Endodermal cell (in vitro differentiated cells): ENCODE measurements at regions not wholly inside any gene's neighbourhood (a gene's known extent, or its start where the extent isn't known, plus 50 kb on each side); places are given as distances from the start of the nearest gene placed in this dataset.
A peak's percentile ranks its signal among the peaks of the same experiment; 100 is the strongest.

ENCODE experiments used
- DNase-seq: peaks from one replicate; pipeline ENCODE4 v3.0.0-alpha.2; 2017
- H3K27ac ChIP-seq: 2 replicates; pipeline ENCODE4 v1.5.1; 2013; ENCODE audit warnings: mild to moderate bottlenecking, low read depth, low read length, moderate library complexity
- H3K27me3 ChIP-seq: 2 replicates; pipeline ENCODE4 v1.6.1; 2013; ENCODE audit warnings: mild to moderate bottlenecking, low read length, moderate library complexity; ENCODE audit not compliant: insufficient read depth, control insufficient read depth, poor library complexity, severe bottlenecking
- H3K36me3 ChIP-seq: 2 replicates; pipeline ENCODE4 v1.7.0; 2013; ENCODE audit warnings: mild to moderate bottlenecking, low read length, moderate library complexity; ENCODE audit not compliant: control insufficient read depth, insufficient read depth
- H3K4me1 ChIP-seq: one replicate; pipeline ENCODE4 v1.7.0; 2013; ENCODE audit warnings: low read length; ENCODE audit not compliant: control insufficient read depth, insufficient read depth
- H3K4me3 ChIP-seq: 2 replicates; pipeline ENCODE4 v1.5.1; 2013; ENCODE audit warnings: mild to moderate bottlenecking, low read length, moderate library complexity
- H3K9ac ChIP-seq: 2 replicates; pipeline ENCODE4 v1.6.1; 2013; ENCODE audit warnings: mild to moderate bottlenecking, low read length, moderate library complexity; ENCODE audit not compliant: poor library complexity, severe bottlenecking; ENCODE audit errors: extremely low read depth
- H3K9me3 ChIP-seq: 2 replicates; pipeline ENCODE4 v1.6.1; 2013; ENCODE audit warnings: mild to moderate bottlenecking, low read length, moderate library complexity; ENCODE audit not compliant: control insufficient read depth
- H3K27ac Mint-ChIP-seq: 2 replicates; pipeline ENCODE4 v1.8.0; 2020; ENCODE audit warnings: mixed read lengths
- H3K27me3 Mint-ChIP-seq: 2 replicates; pipeline ENCODE4 v1.8.0; 2021; ENCODE audit warnings: mild to moderate bottlenecking, mixed read lengths; ENCODE audit not compliant: insufficient read depth
- H3K36me3 Mint-ChIP-seq: 2 replicates; pipeline ENCODE4 v1.8.0; 2020; ENCODE audit warnings: low read depth, mixed read lengths
- H3K4me1 Mint-ChIP-seq: 2 replicates; pipeline ENCODE4 v1.8.0; 2020; ENCODE audit warnings: mixed read lengths
- H3K4me3 Mint-ChIP-seq: 2 replicates; pipeline ENCODE4 v1.8.0; 2020; ENCODE audit warnings: mild to moderate bottlenecking, moderate library complexity, mixed read lengths
- H3K9me3 Mint-ChIP-seq: 2 replicates; pipeline ENCODE4 v1.8.0; 2020; ENCODE audit warnings: mild to moderate bottlenecking, mixed read lengths
- WGBS, 2 experiments: methylation state at CpG; one replicate each; pipeline versions ENCODE4 v1.1.5 to v1.1.7; 2013; ENCODE audit warnings: missing lambda C conversion rate in 2 of 2, mixed read lengths in 1 of 2; ENCODE audit not compliant: insufficient coverage in 1 of 2, insufficient read length in 1 of 2; 5-methylcytosine and 5-hydroxymethylcytosine counted together
- TF ChIP-seq, protein P1 (sequence below): fragments of 200-600 bp; sonication (generic); conservative IDR thresholded peaks from 2 replicates; pipeline ENCODE4 v1.5.0; 2021; ENCODE audit warnings: antibody characterized with exemption, mild to moderate bottlenecking

DNA sequence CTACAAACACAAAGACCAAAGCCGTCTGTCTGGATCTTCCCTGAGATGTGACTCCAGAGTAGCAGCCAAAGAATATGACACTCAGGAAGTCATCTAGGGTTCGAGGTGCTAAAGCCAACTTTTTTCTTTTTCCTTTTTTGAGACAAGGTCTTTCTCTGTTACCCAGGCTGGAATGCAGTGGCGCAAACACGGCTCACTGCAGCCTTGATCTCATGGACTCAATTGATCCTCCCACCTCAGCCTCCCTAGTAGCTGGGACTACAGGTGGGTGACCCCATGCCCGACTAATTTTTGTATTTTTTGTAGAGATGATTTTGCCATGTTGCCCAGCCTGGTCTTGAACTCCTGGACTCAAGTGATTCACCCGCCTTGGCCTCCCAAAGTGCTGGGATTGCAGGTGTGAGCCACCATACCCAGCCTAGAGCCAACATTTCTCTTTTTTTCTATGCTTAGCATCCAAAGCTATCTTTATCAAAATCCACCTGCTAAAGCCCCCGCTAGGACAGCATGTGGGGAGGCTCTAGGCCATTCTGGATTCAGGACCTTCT lies 92.8 kb downstream of the TMEM17 start:
- H3K9ac ChIP-seq, result no peak overlapping the region
- no peak overlapping the region for H3K27ac Mint-ChIP-seq

DNA sequence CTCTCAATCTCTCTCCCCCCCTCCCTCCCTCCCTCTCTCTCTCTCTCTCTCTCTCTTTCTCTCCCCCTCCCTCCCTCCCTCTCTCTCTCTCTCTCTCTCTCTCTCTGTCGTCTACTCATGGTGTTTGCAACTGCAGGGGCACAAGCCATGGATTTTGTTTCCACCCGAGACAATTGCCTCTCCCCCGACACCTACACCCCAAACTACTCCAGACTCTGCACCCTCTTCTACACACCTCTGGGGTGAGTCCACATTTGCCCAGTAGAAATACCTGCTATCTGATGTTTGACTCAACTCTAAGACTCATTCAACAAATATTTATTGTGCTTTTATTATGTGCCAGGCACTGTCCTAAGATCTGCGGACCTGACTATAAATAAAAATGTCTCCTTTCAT lies 93.7 kb downstream of the TMEM17 start:
- no peak overlapping the region for H3K9ac ChIP-seq
- DNase-seq, result no peak
- no peaks in the 10 kb centered on the region for H3K36me3 ChIP-seq
- peaks cover 4% of the 10 kb centered on the region for H3K27me3 Mint-ChIP-seq
- no peaks in the 10 kb centered on the region for H3K36me3 Mint-ChIP-seq
- TF ChIP-seq, protein P1, sequence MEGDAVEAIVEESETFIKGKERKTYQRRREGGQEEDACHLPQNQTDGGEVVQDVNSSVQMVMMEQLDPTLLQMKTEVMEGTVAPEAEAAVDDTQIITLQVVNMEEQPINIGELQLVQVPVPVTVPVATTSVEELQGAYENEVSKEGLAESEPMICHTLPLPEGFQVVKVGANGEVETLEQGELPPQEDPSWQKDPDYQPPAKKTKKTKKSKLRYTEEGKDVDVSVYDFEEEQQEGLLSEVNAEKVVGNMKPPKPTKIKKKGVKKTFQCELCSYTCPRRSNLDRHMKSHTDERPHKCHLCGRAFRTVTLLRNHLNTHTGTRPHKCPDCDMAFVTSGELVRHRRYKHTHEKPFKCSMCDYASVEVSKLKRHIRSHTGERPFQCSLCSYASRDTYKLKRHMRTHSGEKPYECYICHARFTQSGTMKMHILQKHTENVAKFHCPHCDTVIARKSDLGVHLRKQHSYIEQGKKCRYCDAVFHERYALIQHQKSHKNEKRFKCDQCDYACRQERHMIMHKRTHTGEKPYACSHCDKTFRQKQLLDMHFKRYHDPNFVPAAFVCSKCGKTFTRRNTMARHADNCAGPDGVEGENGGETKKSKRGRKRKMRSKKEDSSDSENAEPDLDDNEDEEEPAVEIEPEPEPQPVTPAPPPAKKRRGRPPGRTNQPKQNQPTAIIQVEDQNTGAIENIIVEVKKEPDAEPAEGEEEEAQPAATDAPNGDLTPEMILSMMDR, result no peak
- no peak overlapping the region for H3K27ac ChIP-seq
- no peak overlapping the region for H3K4me3 ChIP-seq
- peaks cover 11% of the 10 kb centered on the region for H3K4me1 ChIP-seq
- no peaks in the 10 kb centered on the region for H3K9me3 Mint-ChIP-seq
- no peak overlapping the region for H3K4me3 Mint-ChIP-seq
- 68% methylated on average over 4 of the region's 4 CpGs; no CpG with 5 or more reads in 1 of the 2 experiments for WGBS, 2 experiments
- no peaks in the 10 kb centered on the region for H3K9me3 ChIP-seq
- H3K27me3 ChIP-seq, result no peaks in the 10 kb centered on the region
- H3K27ac Mint-ChIP-seq, result no peak overlapping the region
- H3K4me1 Mint-ChIP-seq, result peaks cover 13% of the 10 kb centered on the region

More for the DNA sequence above, 92.8 kb downstream of the TMEM17 start:
- Histone ChIP-seq H3K27ac (no peak overlapping the region), H3K9me3 (no peaks in the 10 kb centered on the region), H3K36me3 (no peaks in the 10 kb centered on the region), H3K4me3 (no peak overlapping the region), H3K4me1 (peaks cover 11% of the 10 kb centered on the region), H3K27me3 (no peaks in the 10 kb centered on the region)
- H3K27me3 Mint-ChIP-seq, result peaks cover 1% of the 10 kb centered on the region
- H3K4me3 Mint-ChIP-seq, result no peak overlapping the region
- peaks cover 13% of the 10 kb centered on the region for H3K4me1 Mint-ChIP-seq
- DNase-seq, result no peak
- WGBS, 2 experiments, result 91 to 100% methylated on average over 4 to 7 of the region's 7 CpGs
- H3K9me3 Mint-ChIP-seq, result no peaks in the 10 kb centered on the region
- TF ChIP-seq, protein P1, result no peak
- H3K36me3 Mint-ChIP-seq, result no peaks in the 10 kb centered on the region

DNA sequence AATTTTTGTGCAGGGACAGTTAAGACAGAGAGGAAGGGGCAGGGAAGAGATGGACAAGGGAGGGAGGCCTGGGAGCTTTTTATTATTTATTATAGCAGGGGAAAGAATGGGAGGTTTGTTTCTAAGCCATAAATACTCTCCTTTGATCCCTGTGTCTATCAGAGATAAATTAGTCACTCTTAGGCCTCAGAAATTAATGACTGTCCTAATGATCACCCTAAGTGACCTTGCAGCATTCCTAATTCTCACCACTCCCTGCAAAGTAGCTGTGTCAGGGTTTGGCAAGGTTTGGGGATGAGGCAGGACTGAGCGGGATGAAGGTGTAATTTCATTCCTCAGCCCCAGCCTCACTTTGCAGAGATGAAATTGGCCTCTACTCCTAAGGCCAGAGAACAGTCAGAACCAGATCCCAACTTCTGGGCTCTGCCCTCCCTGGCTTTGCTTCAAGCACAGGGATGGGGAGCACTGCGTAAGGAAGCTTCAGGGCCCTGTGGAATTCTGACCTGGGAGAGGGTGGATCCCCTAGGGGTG lies 95.0 kb downstream of the TMEM17 start:
- H3K4me1 ChIP-seq, result peaks cover 11% of the 10 kb centered on the region
- no peak overlapping the region for H3K4me3 ChIP-seq
- Mint-ChIP-seq H3K27ac (peak overlapping the region; percentile 77), H3K9me3 (peaks cover 4% of the 10 kb centered on the region), H3K4me1 (peaks cover 13% of the 10 kb centered on the region), H3K27me3 (peaks cover 4% of the 10 kb centered on the region), H3K4me3 (no peak overlapping the region), H3K36me3 (no peaks in the 10 kb centered on the region)
- no peaks in the 10 kb centered on the region for H3K27me3 ChIP-seq
- WGBS, 2 experiments, result 86 to 90% methylated on average over 2 of the region's 2 CpGs
- no peak for DNase-seq
- no peaks in the 10 kb centered on the region for H3K9me3 ChIP-seq
- TF ChIP-seq, protein P1, result no peak
- no peak overlapping the region for H3K9ac ChIP-seq
- H3K36me3 ChIP-seq, result no peaks in the 10 kb centered on the region
- peak overlapping the region; percentile 72 for H3K27ac ChIP-seq
